ENCODE measurements at regions not wholly inside any gene's neighbourhood (a gene's known extent, or its start where the extent isn't known, plus 50 kb on each side); places are given as distances from the start of the nearest gene placed in this dataset.

DNA sequence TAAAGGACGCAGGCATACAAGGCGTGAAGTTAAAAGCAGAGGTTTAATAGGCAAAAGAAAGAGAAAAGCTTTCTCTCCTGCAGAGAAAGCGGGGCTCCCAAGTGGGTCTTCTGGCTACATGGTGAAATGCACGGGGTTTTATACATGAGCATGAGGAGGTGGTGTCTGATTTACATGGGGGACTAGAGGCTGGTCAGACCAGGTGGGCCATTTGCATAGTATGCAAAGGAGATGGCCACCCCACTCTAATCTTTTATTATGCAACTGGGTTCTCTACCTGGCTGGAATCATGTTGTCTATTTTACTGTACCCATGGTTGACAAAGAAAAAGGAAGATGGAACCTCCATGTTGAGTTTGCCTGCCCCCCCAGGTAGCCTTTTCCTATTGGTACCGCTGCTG is 356.2 kb downstream of the KCNJ3 start:
- TF ChIP-seq, protein P1, sequence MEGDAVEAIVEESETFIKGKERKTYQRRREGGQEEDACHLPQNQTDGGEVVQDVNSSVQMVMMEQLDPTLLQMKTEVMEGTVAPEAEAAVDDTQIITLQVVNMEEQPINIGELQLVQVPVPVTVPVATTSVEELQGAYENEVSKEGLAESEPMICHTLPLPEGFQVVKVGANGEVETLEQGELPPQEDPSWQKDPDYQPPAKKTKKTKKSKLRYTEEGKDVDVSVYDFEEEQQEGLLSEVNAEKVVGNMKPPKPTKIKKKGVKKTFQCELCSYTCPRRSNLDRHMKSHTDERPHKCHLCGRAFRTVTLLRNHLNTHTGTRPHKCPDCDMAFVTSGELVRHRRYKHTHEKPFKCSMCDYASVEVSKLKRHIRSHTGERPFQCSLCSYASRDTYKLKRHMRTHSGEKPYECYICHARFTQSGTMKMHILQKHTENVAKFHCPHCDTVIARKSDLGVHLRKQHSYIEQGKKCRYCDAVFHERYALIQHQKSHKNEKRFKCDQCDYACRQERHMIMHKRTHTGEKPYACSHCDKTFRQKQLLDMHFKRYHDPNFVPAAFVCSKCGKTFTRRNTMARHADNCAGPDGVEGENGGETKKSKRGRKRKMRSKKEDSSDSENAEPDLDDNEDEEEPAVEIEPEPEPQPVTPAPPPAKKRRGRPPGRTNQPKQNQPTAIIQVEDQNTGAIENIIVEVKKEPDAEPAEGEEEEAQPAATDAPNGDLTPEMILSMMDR (IDR thresholded peaks at IDR 0.05) = no peak
- TF ChIP-seq POLR2A (IDR thresholded peaks at IDR 0.05) = no peak
